SK-N-SH (cell line): ENCODE measurements at regions not wholly inside any gene's neighbourhood (a gene's known extent, or its start where the extent isn't known, plus 50 kb on each side); places are given as distances from the start of the nearest gene placed in this dataset.

Experiments
- CTCF ChIA-PET: fragments of 300-600, 350-600 bp; formaldehyde crosslinking; extraction: SDS; loops from one replicate; lab custom pipeline; 2021; lab: Yijun Ruan, JAX
- POLR2A ChIA-PET: fragments of 350-600 bp; sonication (Branson Sonifier 250); formaldehyde crosslinking; extraction: SDS; loops from one replicate; lab custom pipeline; 2020; ENCODE audit warnings: antibody characterized with exemption, inconsistent platforms; lab: Yijun Ruan, JAX
- DNase-seq: peaks from one replicate; pipeline ENCODE4 v3.0.0; 2012
- H2AFZ ChIP-seq: fragments of 200-600 bp; sonication (generic); 2 replicates; pipeline ENCODE4 v1.8.1; 2016; ENCODE audit warnings: antibody characterized with exemption, mild to moderate bottlenecking, low read depth
- H3F3A ChIP-seq: fragments of 200-600 bp; sonication (generic); replicated peaks from 2 replicates; pipeline ENCODE3; 2016; ENCODE audit warnings: antibody characterized with exemption, mild to moderate bottlenecking; ENCODE audit not compliant: insufficient read depth
- H3K27ac ChIP-seq, 2 experiments: fragments of 200-500 bp in 1 of 2; fragments of 200-600 bp in 1 of 2; sonication (Bioruptor generic) in 1 of 2; sonication (generic), shearing (Covaris generic) in 1 of 2; 2 replicates each; pipeline versions ENCODE4 v1.5.1 to v1.6.1; 2014 to 2016; ENCODE audit warnings: low read depth in 2 of 2, inconsistent platforms in 1 of 2, low read length in 1 of 2, mild to moderate bottlenecking in 1 of 2, mixed read lengths in 1 of 2
- H3K27me3 ChIP-seq: fragments of 200-600 bp; sonication (generic), shearing (Covaris generic); 2 replicates; pipeline ENCODE4 v1.6.1; 2016; ENCODE audit warnings: mixed run types; ENCODE audit not compliant: insufficient read depth
- H3K36me3 ChIP-seq, 2 experiments: fragments of 200-500 bp in 1 of 2; fragments of 200-600 bp in 1 of 2; sonication (Bioruptor generic) in 1 of 2; sonication (generic) in 1 of 2; replicated peaks in 1 of 2; 2 replicates each; pipeline versions ENCODE3 to v1.5.1; 2014 to 2016; ENCODE audit warnings: low read length in 1 of 2, mild to moderate bottlenecking in 1 of 2; ENCODE audit not compliant: insufficient read depth in 2 of 2, control insufficient read depth in 1 of 2
- H3K4me1 ChIP-seq, 2 experiments: fragments of 200-500 bp in 1 of 2; fragments of 200-600 bp in 1 of 2; sonication (Bioruptor generic) in 1 of 2; sonication (generic), shearing (Covaris generic) in 1 of 2; 2 replicates each; pipeline versions ENCODE4 v1.5.1 to v1.6.1; 2014 to 2016; ENCODE audit warnings: low read depth in 1 of 2, low read length in 1 of 2, mixed run types in 1 of 2; ENCODE audit not compliant: insufficient read depth in 2 of 2, control insufficient read depth in 1 of 2
- H3K4me2 ChIP-seq: fragments of 200-600 bp; sonication (generic), shearing (Covaris generic); 2 replicates; pipeline ENCODE4 v1.6.1; 2017; ENCODE audit warnings: mixed run types
- H3K4me3 ChIP-seq, 2 experiments: fragments of 200-500 bp in 1 of 2; fragments of 200-600 bp in 1 of 2; sonication (Bioruptor generic) in 1 of 2; sonication (generic), shearing (Covaris generic) in 1 of 2; 2 replicates each; pipeline versions ENCODE4 v1.5.1 to v1.8.1; 2014 to 2016; ENCODE audit warnings: low read depth in 2 of 2, inconsistent platforms in 1 of 2, low read length in 1 of 2, mild to moderate bottlenecking in 1 of 2, mixed read lengths in 1 of 2, moderate library complexity in 1 of 2
- H3K79me2 ChIP-seq: fragments of 200-600 bp; sonication (generic); 2 replicates; pipeline ENCODE4 v1.8.1; 2017; ENCODE audit warnings: mild to moderate bottlenecking; ENCODE audit not compliant: insufficient read depth
- H3K9ac ChIP-seq: fragments of 200-600 bp; sonication (generic); 2 replicates; pipeline ENCODE4 v1.6.1; 2017; ENCODE audit warnings: mixed run types
- H3K9me2 ChIP-seq: fragments of 200-600 bp; sonication (generic); 2 replicates; pipeline ENCODE4 v1.6.1; 2017; ENCODE audit warnings: mixed run types
- H3K9me3 ChIP-seq: fragments of 200-600 bp; sonication (generic); 2 replicates; pipeline ENCODE4 v1.6.1; 2017; ENCODE audit warnings: mixed run types, mild to moderate bottlenecking, moderate library complexity
- H4K20me1 ChIP-seq: fragments of 200-600 bp; sonication (generic); 2 replicates; pipeline ENCODE4 v1.6.1; 2017; ENCODE audit warnings: mild to moderate bottlenecking, mixed run types; ENCODE audit not compliant: insufficient read depth
- CHD2 ChIP-seq: fragments of 150-350 bp; IDR thresholded peaks from 2 replicates; pipeline ENCODE4 v1.6.1; 2018; ENCODE audit warnings: low read length; ENCODE audit not compliant: partially characterized antibody
- EZH2phosphoT487 ChIP-seq: fragments of 200-600 bp; sonication (generic); IDR thresholded peaks from 2 replicates; pipeline ENCODE4 v1.6.1; 2017; ENCODE audit warnings: low read depth, mixed run types, mild to moderate bottlenecking, antibody characterized with exemption, moderate library complexity, borderline replicate concordance
- FOSL2 ChIP-seq: IDR thresholded peaks from 2 replicates; pipeline ENCODE4 v1.4.0; 2012; ENCODE audit warnings: low read depth, mild to moderate bottlenecking, moderate library complexity, borderline replicate concordance
- FOXJ3 ChIP-seq: sonication (generic); formaldehyde crosslinking; IDR thresholded peaks from 2 replicates; pipeline ENCODE4 v1.5.1; 2020; ENCODE audit warnings: mild to moderate bottlenecking, missing genetic modification reagents
- FOXM1 ChIP-seq: IDR thresholded peaks from 2 replicates; pipeline ENCODE4 v1.4.0; 2012; ENCODE audit warnings: low read depth, mild to moderate bottlenecking
- GABPA ChIP-seq: IDR thresholded peaks from 2 replicates; pipeline ENCODE4 v1.4.0; 2012; ENCODE audit warnings: low read depth, mild to moderate bottlenecking
- GATA2 ChIP-seq: sonication (generic); formaldehyde crosslinking; IDR thresholded peaks from 2 replicates; pipeline ENCODE4 v1.5.0; 2020; ENCODE audit warnings: mild to moderate bottlenecking, missing genetic modification reagents
- JUND ChIP-seq: IDR thresholded peaks from 2 replicates; pipeline ENCODE4 v1.4.0; 2012
- MEF2A ChIP-seq: IDR thresholded peaks from 2 replicates; pipeline ENCODE4 v1.4.0; 2012; ENCODE audit warnings: low read depth, borderline replicate concordance
- MXI1 ChIP-seq: IDR thresholded peaks from 2 replicates; pipeline ENCODE4 v1.6.1; 2012; ENCODE audit warnings: mild to moderate bottlenecking, low read depth, low read length, improper control_type of control experiment
- NRF1 ChIP-seq: IDR thresholded peaks from 2 replicates; pipeline ENCODE4 v1.6.1; 2012; ENCODE audit warnings: low read depth, mild to moderate bottlenecking, low read length
- RAD21 ChIP-seq: IDR thresholded peaks from 2 replicates; pipeline ENCODE4 v1.6.1; 2012; ENCODE audit warnings: mild to moderate bottlenecking, low read length
- RCOR1 ChIP-seq: fragments of 150-350 bp; IDR thresholded peaks from 2 replicates; pipeline ENCODE4 v1.6.1; 2017; ENCODE audit warnings: antibody characterized with exemption, low read length
- RFX5 ChIP-seq: IDR thresholded peaks from 2 replicates; pipeline ENCODE4 v1.6.1; 2012; ENCODE audit warnings: mild to moderate bottlenecking, improper control_type of control experiment, low read length
- SMC3 ChIP-seq: IDR thresholded peaks from 2 replicates; pipeline ENCODE4 v1.6.1; 2012; ENCODE audit warnings: low read depth, low read length, improper control_type of control experiment
- TAF1 ChIP-seq: IDR thresholded peaks from 2 replicates; pipeline ENCODE4 v1.6.1; 2012; ENCODE audit warnings: low read depth, mild to moderate bottlenecking, low read length, moderate library complexity, borderline replicate concordance
- TCF12 ChIP-seq: IDR thresholded peaks from 2 replicates; pipeline ENCODE4 v1.4.0; 2012
- WGBS: methylation state at CpG from one replicate; pipeline ENCODE4 v1.1.6; 2017; ENCODE audit warnings: low lambda C conversion rate; 5-methylcytosine and 5-hydroxymethylcytosine counted together
- TF ChIP-seq, protein P1 (sequence below): fragments of 200-600 bp; sonication (generic); IDR thresholded peaks from 2 replicates; pipeline ENCODE4 v1.6.1; 2017; ENCODE audit warnings: antibody characterized with exemption, mild to moderate bottlenecking, moderate library complexity
- TF ChIP-seq, protein P2 (sequence below): IDR thresholded peaks from 2 replicates; pipeline ENCODE4; 2012
- TF ChIP-seq, protein P3 (sequence below): IDR thresholded peaks from 2 replicates; pipeline ENCODE4 v1.6.1; 2012; ENCODE audit warnings: mild to moderate bottlenecking, low read depth, low read length, moderate library complexity
- TF ChIP-seq, protein P4 (sequence below): IDR thresholded peaks from 2 replicates; pipeline ENCODE4 v1.4.0; 2012; ENCODE audit warnings: low read depth

DNA sequence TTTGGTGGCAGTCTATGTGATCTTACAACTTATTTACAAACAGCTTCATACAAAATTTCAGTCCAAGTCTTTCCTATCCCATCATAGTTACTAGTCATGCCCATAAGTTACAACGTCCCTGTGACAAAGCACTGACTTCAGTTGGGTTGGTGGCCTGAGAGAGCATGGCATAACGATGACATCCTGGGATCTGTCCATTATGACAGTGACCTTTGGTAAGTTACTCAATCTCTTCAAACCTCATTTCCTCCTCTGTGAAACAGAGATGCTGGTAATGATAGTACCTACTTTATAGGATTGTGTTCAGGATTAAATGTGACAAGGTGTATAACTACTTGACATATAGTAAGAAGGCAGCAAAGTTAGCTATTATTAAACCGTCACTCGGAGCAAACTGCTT is 55.4 kb upstream of the ATP5MC3 start:
- ChIA-PET POLR2A (no interaction called here), CTCF (interaction anchor here (0.6 kb wide), 2 partner anchors 14 to 71 kb away, joined by 3 to 4 read pairs; no protein-coding TSS in a partner anchor)
- H3K4me2 ChIP-seq = no peak overlapping the region

DNA sequence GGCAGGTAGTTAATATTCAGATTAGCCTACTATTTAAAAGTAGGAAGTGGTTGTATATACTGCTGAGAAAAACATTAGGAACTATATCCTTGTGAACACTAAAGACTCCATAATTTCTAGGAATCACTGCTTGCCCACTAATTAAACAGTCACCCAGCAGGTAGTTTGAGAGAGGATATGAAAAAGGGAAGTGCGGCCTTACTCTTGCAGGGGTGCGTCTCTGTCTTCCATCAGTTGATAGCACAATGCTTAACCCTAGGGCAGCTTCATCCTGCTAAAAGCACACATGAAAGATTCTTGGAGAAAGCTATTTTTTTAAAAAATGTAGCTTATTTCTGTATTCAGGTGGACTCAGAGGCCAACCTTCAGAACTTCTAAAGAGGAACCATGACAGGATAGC is 53.1 kb upstream of the ATP5MC3 start:
- Histone ChIP-seq H2AFZ (no peak overlapping the region), H3K27me3 (0 out of 2 replicates have a peak, but pooled peaks cover 4% of the 10 kb centered on the region), H4K20me1 (no peaks in the 10 kb centered on the region; the same call in 1 of the 2 replicates), H3F3A (peaks cover 4% of the 10 kb centered on the region), H3K9me2 (no peaks in the 10 kb centered on the region), H3K4me1 (no peaks in the 10 kb centered on the region), H3K9me3 (no peaks in the 10 kb centered on the region), H3K27ac (no peak overlapping the region), H3K36me3 (no peaks in the 10 kb centered on the region), H3K79me2 (no peaks in the 10 kb centered on the region), H3K4me2 (no peak overlapping the region), H3K9ac (no peak overlapping the region), H3K4me3 (no peak overlapping the region)
- CTCF ChIA-PET = interaction anchor here (1.1 to 1.2 kb wide), 2 partner anchors 17 to 47 kb away, joined by 4 to 7 read pairs; no protein-coding TSS in a partner anchor
- TF ChIP-seq NRF1 (no peak), FOSL2 (no peak), FOXJ3 (no peak), JUND (no peak), GABPA (no peak), GATA2 (CRISPR knock-in tag) (no peak), TAF1 (no peak), RCOR1 (no peak), RFX5 (no peak), CHD2 (no peak), EZH2phosphoT487 (no peak), SMC3 (no peak), MXI1 (no peak), FOXM1 (no peak), TCF12 (no peak), RAD21 (no peak)
- TF ChIP-seq, protein P1, sequence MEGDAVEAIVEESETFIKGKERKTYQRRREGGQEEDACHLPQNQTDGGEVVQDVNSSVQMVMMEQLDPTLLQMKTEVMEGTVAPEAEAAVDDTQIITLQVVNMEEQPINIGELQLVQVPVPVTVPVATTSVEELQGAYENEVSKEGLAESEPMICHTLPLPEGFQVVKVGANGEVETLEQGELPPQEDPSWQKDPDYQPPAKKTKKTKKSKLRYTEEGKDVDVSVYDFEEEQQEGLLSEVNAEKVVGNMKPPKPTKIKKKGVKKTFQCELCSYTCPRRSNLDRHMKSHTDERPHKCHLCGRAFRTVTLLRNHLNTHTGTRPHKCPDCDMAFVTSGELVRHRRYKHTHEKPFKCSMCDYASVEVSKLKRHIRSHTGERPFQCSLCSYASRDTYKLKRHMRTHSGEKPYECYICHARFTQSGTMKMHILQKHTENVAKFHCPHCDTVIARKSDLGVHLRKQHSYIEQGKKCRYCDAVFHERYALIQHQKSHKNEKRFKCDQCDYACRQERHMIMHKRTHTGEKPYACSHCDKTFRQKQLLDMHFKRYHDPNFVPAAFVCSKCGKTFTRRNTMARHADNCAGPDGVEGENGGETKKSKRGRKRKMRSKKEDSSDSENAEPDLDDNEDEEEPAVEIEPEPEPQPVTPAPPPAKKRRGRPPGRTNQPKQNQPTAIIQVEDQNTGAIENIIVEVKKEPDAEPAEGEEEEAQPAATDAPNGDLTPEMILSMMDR = no peak
- TF ChIP-seq, protein P2, sequence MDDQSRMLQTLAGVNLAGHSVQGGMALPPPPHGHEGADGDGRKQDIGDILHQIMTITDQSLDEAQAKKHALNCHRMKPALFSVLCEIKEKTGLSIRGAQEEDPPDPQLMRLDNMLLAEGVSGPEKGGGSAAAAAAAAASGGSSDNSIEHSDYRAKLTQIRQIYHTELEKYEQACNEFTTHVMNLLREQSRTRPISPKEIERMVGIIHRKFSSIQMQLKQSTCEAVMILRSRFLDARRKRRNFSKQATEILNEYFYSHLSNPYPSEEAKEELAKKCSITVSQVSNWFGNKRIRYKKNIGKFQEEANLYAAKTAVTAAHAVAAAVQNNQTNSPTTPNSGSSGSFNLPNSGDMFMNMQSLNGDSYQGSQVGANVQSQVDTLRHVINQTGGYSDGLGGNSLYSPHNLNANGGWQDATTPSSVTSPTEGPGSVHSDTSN = no peak
- TF ChIP-seq, protein P3, sequence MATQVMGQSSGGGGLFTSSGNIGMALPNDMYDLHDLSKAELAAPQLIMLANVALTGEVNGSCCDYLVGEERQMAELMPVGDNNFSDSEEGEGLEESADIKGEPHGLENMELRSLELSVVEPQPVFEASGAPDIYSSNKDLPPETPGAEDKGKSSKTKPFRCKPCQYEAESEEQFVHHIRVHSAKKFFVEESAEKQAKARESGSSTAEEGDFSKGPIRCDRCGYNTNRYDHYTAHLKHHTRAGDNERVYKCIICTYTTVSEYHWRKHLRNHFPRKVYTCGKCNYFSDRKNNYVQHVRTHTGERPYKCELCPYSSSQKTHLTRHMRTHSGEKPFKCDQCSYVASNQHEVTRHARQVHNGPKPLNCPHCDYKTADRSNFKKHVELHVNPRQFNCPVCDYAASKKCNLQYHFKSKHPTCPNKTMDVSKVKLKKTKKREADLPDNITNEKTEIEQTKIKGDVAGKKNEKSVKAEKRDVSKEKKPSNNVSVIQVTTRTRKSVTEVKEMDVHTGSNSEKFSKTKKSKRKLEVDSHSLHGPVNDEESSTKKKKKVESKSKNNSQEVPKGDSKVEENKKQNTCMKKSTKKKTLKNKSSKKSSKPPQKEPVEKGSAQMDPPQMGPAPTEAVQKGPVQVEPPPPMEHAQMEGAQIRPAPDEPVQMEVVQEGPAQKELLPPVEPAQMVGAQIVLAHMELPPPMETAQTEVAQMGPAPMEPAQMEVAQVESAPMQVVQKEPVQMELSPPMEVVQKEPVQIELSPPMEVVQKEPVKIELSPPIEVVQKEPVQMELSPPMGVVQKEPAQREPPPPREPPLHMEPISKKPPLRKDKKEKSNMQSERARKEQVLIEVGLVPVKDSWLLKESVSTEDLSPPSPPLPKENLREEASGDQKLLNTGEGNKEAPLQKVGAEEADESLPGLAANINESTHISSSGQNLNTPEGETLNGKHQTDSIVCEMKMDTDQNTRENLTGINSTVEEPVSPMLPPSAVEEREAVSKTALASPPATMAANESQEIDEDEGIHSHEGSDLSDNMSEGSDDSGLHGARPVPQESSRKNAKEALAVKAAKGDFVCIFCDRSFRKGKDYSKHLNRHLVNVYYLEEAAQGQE = no peak
- TF ChIP-seq, protein P4, sequence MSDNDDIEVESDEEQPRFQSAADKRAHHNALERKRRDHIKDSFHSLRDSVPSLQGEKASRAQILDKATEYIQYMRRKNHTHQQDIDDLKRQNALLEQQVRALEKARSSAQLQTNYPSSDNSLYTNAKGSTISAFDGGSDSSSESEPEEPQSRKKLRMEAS = no peak
- DNase-seq = no peak
- 91% methylated on average over 2 of the region's 2 CpGs for WGBS
- POLR2A ChIA-PET = no interaction called here

More for the DNA sequence above, 55.4 kb upstream of the ATP5MC3 start:
- Histone ChIP-seq H3F3A (peaks cover 4% of the 10 kb centered on the region), H3K27me3 (0 out of 2 replicates have a peak, but pooled peaks cover 4% of the 10 kb centered on the region), H3K9ac (no peak overlapping the region), H3K4me1 (no peaks in the 10 kb centered on the region), H3K79me2 (no peaks in the 10 kb centered on the region), H4K20me1 (no peaks in the 10 kb centered on the region; the same call in 1 of the 2 replicates), H3K36me3 (no peaks in the 10 kb centered on the region), H3K9me3 (no peaks in the 10 kb centered on the region), H3K9me2 (no peaks in the 10 kb centered on the region), H3K27ac (no peak overlapping the region), H3K4me3 (no peak overlapping the region), H2AFZ (no peak overlapping the region)
- TF ChIP-seq MXI1 (no peak), MEF2A (no peak)
- DNase-seq = no peak
- WGBS = 49% methylated on average over 4 of the region's 4 CpGs
